Psoas muscle (tissue), 7 donors: ENCODE measurements at regions not wholly inside any gene's neighbourhood (a gene's known extent, or its start where the extent isn't known, plus 50 kb on each side); places are given as distances from the start of the nearest gene placed in this dataset.

Experiments
- ATAC-seq, 4 donors: fragments of 200-7000 bp; cut with Tn5 transposase; one replicate each; pipeline ENCODE4 v1.9.1; 2020; ENCODE audit warnings: moderate library complexity in 3 of 4, mild to moderate bottlenecking in 2 of 4
- DNase-seq, 2 donors: peaks; one replicate each; pipeline ENCODE4 v3.0.0-alpha.2; 2020
- H3K27ac ChIP-seq: fragments of 200-600 bp; one replicate; pipeline ENCODE4 v1.8.0; 2022
- H3K27me3 ChIP-seq, 3 donors: fragments of 200-600 bp in 1 of 3; one replicate each; pipeline versions ENCODE4 v1.6.1 to v1.8.0; 2013 to 2022; ENCODE audit warnings: low read length in 2 of 3, mild to moderate bottlenecking in 2 of 3, moderate library complexity in 1 of 3; ENCODE audit not compliant: insufficient read depth in 3 of 3
- H3K36me3 ChIP-seq, 2 donors: fragments of 200-600 bp in 1 of 2; one replicate each; pipeline versions ENCODE4 v1.6.1 to v1.8.0; 2013 to 2022; ENCODE audit warnings: low read depth in 1 of 2, mild to moderate bottlenecking in 1 of 2, moderate library complexity in 1 of 2; ENCODE audit not compliant: insufficient read depth in 1 of 2
- H3K4me1 ChIP-seq: fragments of 200-600 bp; one replicate; pipeline ENCODE4 v1.8.0; 2022
- H3K4me3 ChIP-seq: fragments of 200-600 bp; one replicate; pipeline ENCODE4 v1.8.0; 2022; ENCODE audit warnings: mild to moderate bottlenecking
- H3K9me3 ChIP-seq: fragments of 200-600 bp; one replicate; pipeline ENCODE4 v1.8.0; 2022
- WGBS, 3 donors: extraction: QIAGEN DNeasy Blood & Tissue Kit; methylation state at CpG; one replicate each; pipeline versions ENCODE4 v1.1.6 to v1.1.7; 2013; 5-methylcytosine and 5-hydroxymethylcytosine counted together
- intact Hi-C, 2 donors: fragments of 100-400 bp; cut with DNase I; formaldehyde crosslinking; loops; one replicate each; pipeline versions ENCODE4 v1.11.0 to v1.14.2; 2022
- TF ChIP-seq, protein P1 (sequence below): fragments of 200-600 bp; IDR thresholded peaks from one replicate; pipeline ENCODE4 v1.8.0; 2022; ENCODE audit warnings: antibody characterized with exemption
- donor health status: healthy with polysubstance abuse.
- donor health status: DM: no; HTN: no; CAD: no; lungs with moderate emphysema.
- donor health status: Bipolar disorder and iron deficiency.
- donor health status: healthy.
- donor health status: DM: yes; HTN: yes; CAD: no.
- donor health status: DM: no; HTN: no; CAD: no.
- donor health status: DM: yes; HTN: yes; CAD: no.

DNA sequence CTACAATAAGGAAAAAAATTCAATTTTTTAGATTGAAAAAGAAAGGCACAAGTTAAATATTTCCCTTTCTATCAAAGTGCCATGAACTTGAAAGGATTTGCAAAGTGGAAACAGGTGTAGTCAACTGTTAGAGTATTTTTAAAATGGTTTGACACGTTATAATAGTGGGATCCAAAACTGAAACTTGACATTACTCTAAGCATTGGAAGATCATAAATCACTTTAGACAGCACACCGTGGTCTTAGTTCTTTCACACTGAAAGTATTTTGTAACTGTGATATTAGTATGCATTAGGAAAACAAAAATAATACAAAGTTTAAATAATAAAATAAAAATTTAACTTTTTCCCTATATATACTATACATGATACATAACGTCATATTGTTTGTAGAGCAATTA, 933.1 kb downstream of the EPHA3 start:
- no peak overlapping the region for H3K4me3 ChIP-seq
- no peaks in the 10 kb centered on the region for H3K36me3 ChIP-seq
- no peaks in the 10 kb centered on the region for H3K9me3 ChIP-seq
- no peak for ATAC-seq
- H3K27me3 ChIP-seq = no peaks in the 10 kb centered on the region
- DNase-seq = no peak
- 35 to 43% (median 37%) methylated on average over 3 of the region's 3 CpGs for WGBS, 3 donors
- TF ChIP-seq, protein P1, sequence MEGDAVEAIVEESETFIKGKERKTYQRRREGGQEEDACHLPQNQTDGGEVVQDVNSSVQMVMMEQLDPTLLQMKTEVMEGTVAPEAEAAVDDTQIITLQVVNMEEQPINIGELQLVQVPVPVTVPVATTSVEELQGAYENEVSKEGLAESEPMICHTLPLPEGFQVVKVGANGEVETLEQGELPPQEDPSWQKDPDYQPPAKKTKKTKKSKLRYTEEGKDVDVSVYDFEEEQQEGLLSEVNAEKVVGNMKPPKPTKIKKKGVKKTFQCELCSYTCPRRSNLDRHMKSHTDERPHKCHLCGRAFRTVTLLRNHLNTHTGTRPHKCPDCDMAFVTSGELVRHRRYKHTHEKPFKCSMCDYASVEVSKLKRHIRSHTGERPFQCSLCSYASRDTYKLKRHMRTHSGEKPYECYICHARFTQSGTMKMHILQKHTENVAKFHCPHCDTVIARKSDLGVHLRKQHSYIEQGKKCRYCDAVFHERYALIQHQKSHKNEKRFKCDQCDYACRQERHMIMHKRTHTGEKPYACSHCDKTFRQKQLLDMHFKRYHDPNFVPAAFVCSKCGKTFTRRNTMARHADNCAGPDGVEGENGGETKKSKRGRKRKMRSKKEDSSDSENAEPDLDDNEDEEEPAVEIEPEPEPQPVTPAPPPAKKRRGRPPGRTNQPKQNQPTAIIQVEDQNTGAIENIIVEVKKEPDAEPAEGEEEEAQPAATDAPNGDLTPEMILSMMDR = no peak
- H3K27ac ChIP-seq = no peak overlapping the region
- H3K4me1 ChIP-seq = no peaks in the 10 kb centered on the region
- intact Hi-C loops = no loop called here

GRCh38 chr3:90041995-90042394, 934.6 kb downstream of the EPHA3 start:
- ATAC-seq = no peak
- Histone ChIP-seq H3K4me3 (no peak overlapping the region), H3K27ac (no peak overlapping the region), H3K9me3 (no peaks in the 10 kb centered on the region), H3K4me1 (no peaks in the 10 kb centered on the region), H3K36me3 (no peaks in the 10 kb centered on the region), H3K27me3 (no peaks in the 10 kb centered on the region)
- no peak for DNase-seq
- intact Hi-C loops = no loop called here
- TF ChIP-seq, protein P1 = no peak
- WGBS, 3 donors = 50 to 65% (median 60%) methylated on average over 2 of the region's 2 CpGs

- H3K9me3 ChIP-seq = no peaks in the 10 kb centered on the region
- DNase-seq (no peak), ATAC-seq (no peak)
- H3K27ac ChIP-seq = no peak overlapping the region
- H3K4me3 ChIP-seq = no peak overlapping the region
- intact Hi-C loops = no loop called here
- H3K27me3 ChIP-seq = no peaks in the 10 kb centered on the region
- TF ChIP-seq, protein P1 = no peak
- 81 to 86% (median 83%) methylated on average over 5 of the region's 5 CpGs for WGBS, 3 donors
- no peaks in the 10 kb centered on the region for H3K4me1 ChIP-seq
- H3K36me3 ChIP-seq = no peaks in the 10 kb centered on the region
Measured at GRCh38 chr3:90043287-90043686, 935.9 kb downstream of the EPHA3 start.

DNA sequence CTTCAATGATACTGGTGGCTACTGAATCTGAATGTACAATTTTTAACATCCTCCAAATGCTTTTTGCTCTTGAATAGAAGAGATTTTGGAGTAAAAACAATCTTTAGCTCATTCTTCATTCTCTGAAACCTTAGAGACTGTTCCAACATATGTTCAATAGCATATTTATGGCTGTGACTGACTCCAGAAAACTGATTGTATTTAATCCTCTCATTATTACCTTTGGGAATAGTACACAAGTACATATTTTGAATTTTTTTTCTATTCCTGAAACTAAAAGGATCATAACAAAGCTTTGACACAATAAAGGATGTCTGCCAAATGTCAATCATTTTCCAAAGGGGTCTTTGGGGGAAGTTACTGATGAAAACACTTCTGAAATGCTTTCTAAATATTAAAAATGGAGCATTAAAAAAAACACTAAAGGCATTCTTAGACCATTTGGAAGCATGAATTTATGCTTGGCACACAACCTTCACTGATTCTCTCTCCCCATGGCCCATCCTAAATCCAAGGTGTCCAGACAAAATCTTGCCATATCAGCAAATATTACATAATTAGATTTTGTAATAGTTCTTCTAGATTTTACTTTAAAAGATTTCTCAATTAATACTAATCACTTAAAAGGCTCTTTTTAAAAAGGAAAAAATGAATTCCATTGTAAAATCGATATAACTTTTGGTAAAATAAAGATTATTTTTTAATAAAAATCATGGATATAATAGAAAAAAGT, 936.8 kb downstream of the EPHA3 start:
- DNase-seq = no peak
- TF ChIP-seq, protein P1 = no peak
- H3K36me3 ChIP-seq = no peaks in the 10 kb centered on the region
- no peaks in the 10 kb centered on the region for H3K27me3 ChIP-seq
- H3K4me3 ChIP-seq = no peak overlapping the region
- H3K27ac ChIP-seq = no peak overlapping the region
- H3K9me3 ChIP-seq = no peaks in the 10 kb centered on the region
- no peak for ATAC-seq
- H3K4me1 ChIP-seq = no peaks in the 10 kb centered on the region
- intact Hi-C loops = no loop called here
- 89 to 91% (median 90%) methylated on average over 1 of the region's 1 CpG for WGBS, 3 donors

DNA sequence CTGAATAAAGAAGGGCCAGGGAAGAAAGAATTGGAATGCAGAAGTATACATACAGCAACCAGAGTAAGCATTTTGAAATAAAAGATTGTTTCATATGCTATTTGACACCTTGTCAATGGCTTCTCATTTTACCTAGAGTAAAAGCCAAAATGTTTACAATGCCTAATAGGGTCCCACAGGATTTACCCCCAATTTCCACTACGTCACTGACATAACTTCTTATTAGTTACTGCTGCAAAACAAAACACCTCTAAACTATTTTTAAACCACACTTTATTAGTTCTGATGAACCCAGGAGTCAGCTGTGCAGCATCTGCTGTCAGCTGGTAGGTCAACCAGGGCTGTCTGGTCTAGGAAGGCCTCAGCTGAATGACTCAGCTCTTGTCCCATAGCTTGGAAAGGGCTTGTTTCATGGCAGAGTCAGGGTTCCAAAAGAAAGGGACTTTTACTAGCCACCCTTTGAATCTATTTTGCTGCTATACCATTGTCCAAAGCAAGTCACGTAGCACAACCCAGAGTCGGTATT, 945.1 kb downstream of the EPHA3 start:
- ATAC-seq (no peak), DNase-seq (no peak)
- Histone ChIP-seq H3K9me3 (no peaks in the 10 kb centered on the region), H3K36me3 (no peaks in the 10 kb centered on the region), H3K27me3 (no peaks in the 10 kb centered on the region), H3K27ac (no peak overlapping the region), H3K4me1 (no peaks in the 10 kb centered on the region), H3K4me3 (no peak overlapping the region)
- intact Hi-C loops = no loop called here
- TF ChIP-seq, protein P1 = no peak
- 71 to 79% (median 73%) methylated on average over 3 of the region's 3 CpGs for WGBS, 3 donors
